Fibroblast of lung (primary cell): ENCODE measurements at regions not wholly inside any gene's neighbourhood (a gene's known extent, or its start where the extent isn't known, plus 50 kb on each side); places are given as distances from the start of the nearest gene placed in this dataset.

Experiments
- CTCF ChIP-seq, 2 donors: IDR thresholded peaks in 1 of 2; conservative IDR thresholded peaks in 1 of 2; 1 replicate in 1 of 2; 2 replicates in 1 of 2; pipeline ENCODE4 v1.5.1; 2011 to 2012; ENCODE audit warnings: low read length in 2 of 2, control low read depth in 1 of 2, inconsistent platforms in 1 of 2, low read depth in 1 of 2, mild to moderate bottlenecking in 1 of 2
- EZH2 ChIP-seq: IDR thresholded peaks from 2 replicates; pipeline ENCODE4 v1.5.1; 2012; ENCODE audit warnings: low read length, control low read depth, mild to moderate bottlenecking; ENCODE audit errors: missing control alignments

GRCh38 chr19:31424861-31425620 lies 75.8 kb upstream of the TSHZ3 start:
- TF ChIP-seq CTCF (conservative IDR thresholded peaks at IDR 0.05 in 1 of 2, IDR thresholded peaks at IDR 0.05 in 1 of 2; ENCODE audit: low read depth in 1 of 2, low read length in 2 of 2) (no peak), EZH2 (no peak)
